NCI-H128 (cell line): ENCODE measurements at regions not wholly inside any gene's neighbourhood (a gene's known extent, or its start where the extent isn't known, plus 50 kb on each side); places are given as distances from the start of the nearest gene placed in this dataset.
"Not testable (repeated sequence)": the region's sequence is repeated elsewhere in the genome, so short reads cannot be mapped to it uniquely, and the experiment has no call there.

ENCODE experiments used
- DNase-seq: peaks from one replicate; lab custom pipeline; 2025; ENCODE audit not compliant: unreplicated experiment; lab: John Stamatoyannopoulos, UW

- no peak for DNase-seq
Observed at GRCh38 chr12:19819231-19819630, 379.9 kb downstream of the AEBP2 start.

- no peak for DNase-seq
Observed at GRCh38 chr12:19822476-19822875, 383.2 kb downstream of the AEBP2 start.

- DNase-seq, result not testable (repeated sequence)
Observed at GRCh38 chr12:19823326-19823725, 384.0 kb downstream of the AEBP2 start.

- DNase-seq, result no peak
Observed at GRCh38 chr12:19826980-19827550, 387.8 kb downstream of the AEBP2 start.

- no peak for DNase-seq
Observed at GRCh38 chr12:19829100-19829853, 390.0 kb downstream of the AEBP2 start.

- no peak for DNase-seq
Observed at GRCh38 chr12:19830446-19830845, 391.2 kb downstream of the AEBP2 start.

- DNase-seq, result no peak
Observed at GRCh38 chr12:19833775-19834501, 394.6 kb downstream of the AEBP2 start.

GRCh38 chr12:19834592-19834991, 395.3 kb downstream of the AEBP2 start:
- no peak for DNase-seq

GRCh38 chr12:19836056-19836455, 396.8 kb downstream of the AEBP2 start:
- DNase-seq, result no peak

GRCh38 chr12:19836456-19836855, 397.2 kb downstream of the AEBP2 start:
- no peak for DNase-seq

GRCh38 chr12:19837543-19837942, 398.3 kb downstream of the AEBP2 start:
- DNase-seq, result no peak

GRCh38 chr12:19841451-19841850, 402.2 kb downstream of the AEBP2 start:
- no peak for DNase-seq

GRCh38 chr12:19842116-19842515, 402.8 kb downstream of the AEBP2 start:
- no peak for DNase-seq

- no peak for DNase-seq
Observed at GRCh38 chr12:19844224-19844623, 404.9 kb downstream of the AEBP2 start.

GRCh38 chr12:19846574-19846973, 407.3 kb downstream of the AEBP2 start:
- DNase-seq, result no peak

- DNase-seq, result no peak
Observed at GRCh38 chr12:19847294-19848059, 408.2 kb downstream of the AEBP2 start.

- no peak for DNase-seq
Observed at GRCh38 chr12:19848421-19848820, 409.1 kb downstream of the AEBP2 start.

GRCh38 chr12:19849208-19849607, 409.9 kb downstream of the AEBP2 start:
- no peak for DNase-seq

- DNase-seq, result no peak
Observed at GRCh38 chr12:19850346-19851065, 411.2 kb downstream of the AEBP2 start.

GRCh38 chr12:19852100-19852855, 413.0 kb downstream of the AEBP2 start:
- no peak for DNase-seq
